ENCODE measurements at regions not wholly inside any gene's neighbourhood (a gene's known extent, or its start where the extent isn't known, plus 50 kb on each side); places are given as distances from the start of the nearest gene placed in this dataset.

- TF ChIP-seq CHCHD3 (CRISPR knock-in tag; IDR thresholded peaks at IDR 0.05) (no peak), ZNF175 (CRISPR knock-in tag; IDR thresholded peaks at IDR 0.05; ENCODE audit: low read depth) (peak; percentile 69; the same call in 1 of the 2 replicates), MXD1 (CRISPR knock-in tag; IDR thresholded peaks at IDR 0.05; ENCODE audit: borderline replicate concordance, poor library complexity, severe bottlenecking) (no peak), HMG20A (CRISPR knock-in tag; conservative IDR thresholded peaks at IDR 0.05) (no peak), SMARCA4 (IDR thresholded peaks at IDR 0.05) (peak; percentile 92), E2F3 (CRISPR knock-in tag; IDR thresholded peaks at IDR 0.05) (no peak), SAFB (IDR thresholded peaks at IDR 0.05; ENCODE audit: borderline replicate concordance, low read depth, low read length) (no peak), KAT2B (IDR thresholded peaks at IDR 0.05; ENCODE audit: low read depth, low read length) (no peak), KDM2B (CRISPR knock-in tag; IDR thresholded peaks at IDR 0.05) (no peak), ASH1L (IDR thresholded peaks at IDR 0.05; ENCODE audit: borderline replicate concordance, low read depth, partially characterized antibody) (no peak), CBX2 (IDR thresholded peaks at IDR 0.05; ENCODE audit: insufficient read depth, low read length, poor library complexity, severe bottlenecking) (no peak), ZEB2 (IDR thresholded peaks at IDR 0.05) (peak; percentile 98), ZNF408 (CRISPR knock-in tag; IDR thresholded peaks at IDR 0.05; ENCODE audit: low read depth) (no peak), ZBTB8A (IDR thresholded peaks at IDR 0.05; ENCODE audit: partially characterized antibody) (no peak), BDP1 (IDR thresholded peaks at IDR 0.05; ENCODE audit: insufficient read depth, insufficient read length) (no peak), MCM5 (IDR thresholded peaks at IDR 0.05; ENCODE audit: low read depth) (no peak), TCF15 (CRISPR knock-in tag; IDR thresholded peaks at IDR 0.05) (no peak), NELFE (IDR thresholded peaks at IDR 0.05; ENCODE audit: insufficient read depth, insufficient read length) (no peak), RBM17 (IDR thresholded peaks at IDR 0.05; ENCODE audit: borderline replicate concordance, low read depth, low read length) (no peak), PHF20 (IDR thresholded peaks at IDR 0.05; ENCODE audit: partially characterized antibody) (no peak), ERF (CRISPR knock-in tag; IDR thresholded peaks at IDR 0.05) (no peak), NFYB (IDR thresholded peaks at IDR 0.05; ENCODE audit: extremely low read depth, insufficient read length) (no peak), POLR2A (conservative IDR thresholded peaks at IDR 0.05) (0 out of 2 replicates have a peak, but pooled peaks have one; percentile 33), SMAD4 (CRISPR knock-in tag; conservative IDR thresholded peaks at IDR 0.05) (peak; percentile 64), GTF2A2 (tag; IDR thresholded peaks at IDR 0.05) (no peak), RFX7 (CRISPR knock-in tag; IDR thresholded peaks at IDR 0.05) (no peak), ZNF24 (IDR thresholded peaks at IDR 0.05) (peak; percentile 51; the same call in 1 of the 2 replicates), ZNF347 (CRISPR knock-in tag; IDR thresholded peaks at IDR 0.05; ENCODE audit: low read depth) (no peak), NCOA6 (IDR thresholded peaks at IDR 0.05) (no peak), ZNF277 (CRISPR knock-in tag; IDR thresholded peaks at IDR 0.05; ENCODE audit: borderline replicate concordance) (no peak), HNRNPL (IDR thresholded peaks at IDR 0.05; ENCODE audit: low read depth, low read length) (no peak)
These were observed 67.3 kb upstream of the KLF6 start (continued) for GRCh38 chr10:3852147-3852904.

All from K562 (cell line).